Body of pancreas (tissue), 4 donors: ENCODE measurements at regions not wholly inside any gene's neighbourhood (a gene's known extent, or its start where the extent isn't known, plus 50 kb on each side); places are given as distances from the start of the nearest gene placed in this dataset.

Experiments used
- ATAC-seq: fragments of 150-250 bp; one replicate; pipeline ENCODE4 v1.9.1; 2016
- DNase-seq, 4 donors: peaks; one replicate each; pipeline ENCODE4 v3.0.0-alpha.2; 2019
- H3K27ac ChIP-seq, 4 donors: fragments of 200-600 bp; sonication (generic); 1 replicate in 3 of 4; 2 replicates in 1 of 4; pipeline versions ENCODE4 v1.5.1 to v1.6.1; 2016 to 2019; ENCODE audit warnings: mild to moderate bottlenecking in 1 of 4, mixed read lengths in 1 of 4, moderate library complexity in 1 of 4
- H3K27me3 ChIP-seq, 2 donors: fragments of 200-600 bp; sonication (generic); one replicate each; pipeline ENCODE4 v1.6.0; 2016; ENCODE audit warnings: mild to moderate bottlenecking in 1 of 2
- H3K36me3 ChIP-seq, 2 donors: fragments of 200-600 bp; sonication (generic); replicated peaks in 1 of 2; 2 replicates each; pipeline ENCODE4 v1.5.1; 2016; ENCODE audit warnings: low read depth in 2 of 2; ENCODE audit not compliant: insufficient read depth in 1 of 2
- H3K4me1 ChIP-seq: fragments of 200-600 bp; sonication (generic); one replicate; pipeline ENCODE4 v1.6.0; 2016
- H3K4me3 ChIP-seq, 2 donors: fragments of 200-600 bp; sonication (generic); 1 replicate in 1 of 2; 2 replicates in 1 of 2; pipeline ENCODE4 v1.5.1; 2016 to 2019
- H3K9me3 ChIP-seq, 3 donors: fragments of 200-600 bp; sonication (generic); 1 replicate in 2 of 3; 2 replicates in 1 of 3; pipeline ENCODE4 v1.5.1; 2016
- POLR2A ChIP-seq, 3 donors: fragments of 450-650 bp; IDR thresholded peaks; one replicate each; pipeline ENCODE4 v1.6.1; 2016; ENCODE audit warnings: antibody characterized with exemption in 3 of 3, mild to moderate bottlenecking in 2 of 3
- WGBS, 2 donors: methylation state at CpG; one replicate each; pipeline ENCODE4 v1.1.5; 2017; 5-methylcytosine and 5-hydroxymethylcytosine counted together
- intact Hi-C: fragments of 100-400 bp; cut with DNase I; formaldehyde crosslinking; loops from one replicate; pipeline ENCODE4 v1.15.1; 2023
- TF ChIP-seq, protein P1 (sequence below), 7 experiments: fragments of 450-650 bp in 4 of 7; fragments of 200-600 bp in 3 of 7; sonication (generic) in 3 of 7; IDR thresholded peaks; one replicate each; pipeline ENCODE4 v1.5.1; 2016 to 2019; ENCODE audit warnings: antibody characterized with exemption in 7 of 7

DNA sequence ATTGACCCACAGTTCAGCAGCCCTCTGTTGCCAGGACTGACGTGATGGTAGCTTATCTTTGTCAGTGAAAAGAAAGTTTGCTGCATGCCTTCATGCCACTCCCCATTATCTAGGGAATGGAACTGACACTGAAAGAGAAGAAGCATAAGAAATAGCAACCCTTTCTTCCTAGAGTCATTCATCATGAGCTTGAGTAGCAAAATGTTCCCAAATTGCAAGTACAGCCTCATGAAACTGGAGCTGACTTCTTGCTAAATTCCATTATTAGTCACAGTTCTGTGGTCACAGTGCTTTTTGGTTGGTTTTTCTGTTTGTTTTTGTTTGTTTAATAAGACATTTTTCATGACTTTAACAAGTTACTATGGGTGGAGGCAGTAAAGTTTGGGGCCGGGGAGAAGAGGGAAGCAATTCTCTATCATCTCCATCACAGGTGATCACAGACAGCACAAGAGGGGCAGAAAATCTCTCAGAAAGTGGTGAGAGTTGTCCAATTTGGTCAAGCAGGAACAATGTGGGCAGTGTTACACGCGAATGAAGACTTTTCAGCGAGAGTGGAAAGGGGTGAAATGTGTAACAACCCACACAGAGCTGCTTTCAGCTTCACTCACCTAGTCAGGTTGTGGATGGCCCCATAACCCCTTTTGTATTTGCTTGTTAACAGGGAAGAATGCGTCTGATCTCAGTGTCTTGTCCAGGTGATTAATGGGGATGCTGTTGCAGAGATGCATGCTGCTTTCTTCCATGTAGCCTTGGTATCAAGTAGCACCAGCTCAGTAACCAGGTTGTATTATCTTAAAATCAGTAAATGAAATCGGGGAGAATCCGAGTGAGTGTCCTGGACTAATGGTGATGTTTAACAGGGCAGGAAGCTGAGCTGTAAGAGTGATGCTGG is 440.4 kb downstream of the DMRT2 start:
- H3K27ac ChIP-seq, result no peak overlapping the region
- peak; percentile 21 for ATAC-seq
- intact Hi-C loops, result no loop called here
- TF ChIP-seq, protein P1, sequence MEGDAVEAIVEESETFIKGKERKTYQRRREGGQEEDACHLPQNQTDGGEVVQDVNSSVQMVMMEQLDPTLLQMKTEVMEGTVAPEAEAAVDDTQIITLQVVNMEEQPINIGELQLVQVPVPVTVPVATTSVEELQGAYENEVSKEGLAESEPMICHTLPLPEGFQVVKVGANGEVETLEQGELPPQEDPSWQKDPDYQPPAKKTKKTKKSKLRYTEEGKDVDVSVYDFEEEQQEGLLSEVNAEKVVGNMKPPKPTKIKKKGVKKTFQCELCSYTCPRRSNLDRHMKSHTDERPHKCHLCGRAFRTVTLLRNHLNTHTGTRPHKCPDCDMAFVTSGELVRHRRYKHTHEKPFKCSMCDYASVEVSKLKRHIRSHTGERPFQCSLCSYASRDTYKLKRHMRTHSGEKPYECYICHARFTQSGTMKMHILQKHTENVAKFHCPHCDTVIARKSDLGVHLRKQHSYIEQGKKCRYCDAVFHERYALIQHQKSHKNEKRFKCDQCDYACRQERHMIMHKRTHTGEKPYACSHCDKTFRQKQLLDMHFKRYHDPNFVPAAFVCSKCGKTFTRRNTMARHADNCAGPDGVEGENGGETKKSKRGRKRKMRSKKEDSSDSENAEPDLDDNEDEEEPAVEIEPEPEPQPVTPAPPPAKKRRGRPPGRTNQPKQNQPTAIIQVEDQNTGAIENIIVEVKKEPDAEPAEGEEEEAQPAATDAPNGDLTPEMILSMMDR (IDR thresholded peaks at IDR 0.05), result no peak
- no peak for TF ChIP-seq POLR2A (IDR thresholded peaks at IDR 0.05)
- H3K4me1 ChIP-seq, result no peaks in the 10 kb centered on the region
- WGBS, 2 donors, result 28 to 35% methylated on average over 8 of the region's 8 CpGs
- H3K27me3 ChIP-seq, result no peaks in the 10 kb centered on the region
- no peaks in the 10 kb centered on the region for H3K36me3 ChIP-seq
- DNase-seq, result no peak
- no peak overlapping the region for H3K4me3 ChIP-seq
- no peaks in the 10 kb centered on the region for H3K9me3 ChIP-seq

DNA sequence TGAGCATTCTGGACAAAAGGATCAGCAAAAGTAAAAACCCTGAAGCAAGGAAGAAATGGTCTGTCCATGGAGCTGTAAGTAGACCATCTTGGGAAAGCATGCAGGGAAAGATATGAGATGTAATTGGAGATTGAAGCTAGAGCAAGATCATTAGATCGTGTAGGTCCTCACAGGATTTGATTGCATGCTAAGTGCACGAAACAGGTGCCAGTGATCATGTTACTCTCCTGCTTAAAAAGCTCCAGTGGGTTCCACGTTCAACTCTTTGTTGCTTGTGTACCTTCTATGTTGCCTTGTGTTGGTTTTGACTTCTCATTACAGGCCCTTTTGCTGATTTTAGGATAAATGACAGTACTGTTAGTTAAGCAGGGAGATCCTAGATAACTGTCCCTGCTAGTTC is 442.0 kb downstream of the DMRT2 start:
- ATAC-seq (no peak), DNase-seq (no peak)
- no peak overlapping the region for H3K4me3 ChIP-seq
- H3K9me3 ChIP-seq, result no peaks in the 10 kb centered on the region
- intact Hi-C loops, result no loop called here
- 48 to 64% methylated on average over 3 of the region's 3 CpGs for WGBS, 2 donors
- TF ChIP-seq, protein P1 (IDR thresholded peaks at IDR 0.05), result no peak
- no peak for TF ChIP-seq POLR2A (IDR thresholded peaks at IDR 0.05)
- no peaks in the 10 kb centered on the region for H3K36me3 ChIP-seq
- H3K27me3 ChIP-seq, result no peaks in the 10 kb centered on the region
- H3K27ac ChIP-seq, result no peak overlapping the region
- H3K4me1 ChIP-seq, result no peaks in the 10 kb centered on the region

DNA sequence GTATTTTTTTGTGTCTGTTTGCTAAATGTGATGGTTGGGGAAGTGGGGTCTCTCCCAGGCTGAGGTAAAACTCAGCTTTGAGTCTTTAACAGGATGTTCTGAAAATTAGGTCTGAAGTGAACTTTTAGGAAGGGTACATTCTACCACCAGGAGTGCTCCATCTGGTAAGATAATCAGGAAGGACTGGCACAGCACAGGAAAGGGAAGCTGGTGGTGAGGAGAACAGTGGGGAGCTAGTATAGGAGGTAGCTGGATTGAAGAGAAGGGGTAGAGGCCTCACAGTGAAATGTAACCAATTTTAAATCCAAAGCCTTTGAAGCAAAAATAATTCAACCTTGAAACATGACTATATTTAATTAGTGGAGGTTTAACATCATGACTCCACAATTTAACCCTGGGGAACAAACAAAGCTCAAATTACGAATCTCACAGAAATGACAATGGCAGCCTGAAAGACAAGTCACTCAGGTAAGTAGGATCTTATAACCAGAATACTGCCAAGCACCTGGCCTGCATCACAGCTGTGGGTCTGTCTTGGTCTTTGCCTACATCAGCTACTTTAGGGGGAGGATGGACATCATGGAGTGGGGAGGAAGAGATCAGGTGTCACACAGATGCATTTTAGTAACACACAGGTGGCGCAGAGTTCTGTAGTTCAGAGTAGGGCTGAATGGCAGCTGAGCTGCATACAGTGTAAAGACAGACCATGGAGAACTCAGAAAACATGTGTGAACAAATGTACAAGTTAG is 445.3 kb downstream of the DMRT2 start:
- DNase-seq (no peak), ATAC-seq (no peak)
- no peaks in the 10 kb centered on the region for H3K27me3 ChIP-seq
- no peaks in the 10 kb centered on the region for H3K4me1 ChIP-seq
- no peak overlapping the region for H3K27ac ChIP-seq
- TF ChIP-seq POLR2A (IDR thresholded peaks at IDR 0.05), result no peak
- TF ChIP-seq, protein P1 (IDR thresholded peaks at IDR 0.05), result no peak
- H3K4me3 ChIP-seq, result no peak overlapping the region
- 72 to 80% methylated on average over 2 of the region's 2 CpGs for WGBS, 2 donors
- H3K36me3 ChIP-seq, result no peaks in the 10 kb centered on the region
- intact Hi-C loops, result no loop called here
- no peaks in the 10 kb centered on the region for H3K9me3 ChIP-seq

DNA sequence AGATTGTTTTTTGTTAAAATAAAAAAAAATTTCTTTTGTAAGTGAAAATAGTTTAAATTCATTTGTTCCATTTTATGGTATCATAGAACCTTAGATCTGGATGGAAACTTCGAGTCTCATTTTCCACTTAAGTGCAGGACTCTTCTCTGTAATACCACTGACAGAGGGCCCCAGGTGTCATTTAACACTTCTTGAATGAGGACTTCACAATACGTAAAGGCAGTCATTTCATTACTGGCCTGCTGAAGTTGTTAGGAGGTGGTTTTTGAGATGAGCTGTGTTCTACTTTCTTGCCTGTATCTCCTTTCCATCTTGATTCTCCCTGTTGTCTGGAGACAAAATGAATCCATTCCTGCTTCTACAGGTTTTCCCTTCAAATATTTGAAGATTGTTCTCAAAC is 455.3 kb downstream of the DMRT2 start:
- Histone ChIP-seq H3K36me3 (no peaks in the 10 kb centered on the region), H3K27ac (no peak overlapping the region), H3K4me3 (no peak overlapping the region), H3K27me3 (no peaks in the 10 kb centered on the region), H3K9me3 (no peaks in the 10 kb centered on the region), H3K4me1 (no peaks in the 10 kb centered on the region)
- ATAC-seq (no peak), DNase-seq (no peak)
- WGBS, 2 donors, result 19 to 58% methylated on average over 2 of the region's 2 CpGs
- TF ChIP-seq POLR2A (IDR thresholded peaks at IDR 0.05), result no peak
- TF ChIP-seq, protein P1 (IDR thresholded peaks at IDR 0.05), result no peak
- intact Hi-C loops, result no loop called here
